ENCODE measurements at regions not wholly inside any gene's neighbourhood (a gene's known extent, or its start where the extent isn't known, plus 50 kb on each side); places are given as distances from the start of the nearest gene placed in this dataset.

- Histone ChIP-seq H3K4me3 (no peak overlapping the region), H4K20me1 (ENCODE audit: control insufficient read depth, insufficient read depth) (no peaks in the 10 kb centered on the region), H3K36me3 (ENCODE audit: control insufficient read depth in 2 of 2, insufficient read depth in 2 of 2, low read length in 1 of 2) (no peaks in the 10 kb centered on the region), H3K27me3 (replicated peaks in 1 of 2; ENCODE audit: control insufficient read depth in 2 of 2, insufficient read depth in 2 of 2, low read length in 1 of 2) (no peaks in the 10 kb centered on the region), H3K4me2 (ENCODE audit: control insufficient read depth, insufficient read depth) (no peak overlapping the region), H3K79me2 (ENCODE audit: control insufficient read depth, insufficient read depth, low read length) (no peaks in the 10 kb centered on the region), H3K9ac (ENCODE audit: control insufficient read depth, insufficient read depth, low read length) (no peak overlapping the region), H3K4me1 (ENCODE audit: control insufficient read depth, insufficient read depth, low read length) (no peaks in the 10 kb centered on the region), H3K9me3 (replicated peaks; ENCODE audit: control insufficient read depth, insufficient read depth, low read length) (no peaks in the 10 kb centered on the region), H2AFZ (ENCODE audit: control insufficient read depth, low read depth, low read length) (no peak overlapping the region), H3K27ac (ENCODE audit: control insufficient read depth, insufficient read depth) (no peak overlapping the region)
- intact Hi-C loops (cut with micrococcal nuclease; ENCODE audit: unreplicated experiment) (no loop called here), in situ Hi-C loops (cut with MboI) (no loop called here)
- SMC1A ChIA-PET (ENCODE audit: uncharacterized antibody, unreplicated experiment): no interaction called here
- no peak for ATAC-seq
- no peak for TF ChIP-seq GATAD2B (conservative IDR thresholded peaks at IDR 0.05; ENCODE audit: low read depth)
- TF ChIP-seq IRF5 (IDR thresholded peaks at IDR 0.05; ENCODE audit: borderline replicate concordance): no peak
- no peak for TF ChIP-seq POLR2AphosphoS2 (IDR thresholded peaks at IDR 0.05; ENCODE audit: low read depth, low read length)
- TF ChIP-seq TCF12 (IDR thresholded peaks at IDR 0.05; ENCODE audit: low read depth, low read length): no peak
- TF ChIP-seq SREBF2 (IDR thresholded peaks at IDR 0.05; ENCODE audit: low read length): no peak
- no peak for TF ChIP-seq MYC (IDR thresholded peaks at IDR 0.05; ENCODE audit: insufficient read depth, insufficient read length, insufficient replicate concordance, low read length, severe bottlenecking)
- no peak for TF ChIP-seq RB1 (IDR thresholded peaks at IDR 0.05; ENCODE audit: borderline replicate concordance)
- TF ChIP-seq HDAC6 (IDR thresholded peaks at IDR 0.05; ENCODE audit: unreplicated experiment): no peak
- TF ChIP-seq POLR2A (IDR thresholded peaks at IDR 0.05; ENCODE audit: low read depth, low read length): no peak
- TF ChIP-seq EED (IDR thresholded peaks at IDR 0.05; ENCODE audit: low read depth): no peak
- no peak for TF ChIP-seq MAX (IDR thresholded peaks at IDR 0.05; ENCODE audit: low read depth, low read length)
- no peak for TF ChIP-seq ASH2L (IDR thresholded peaks at IDR 0.05; ENCODE audit: borderline replicate concordance, low read depth)
- TF ChIP-seq EGR1 (IDR thresholded peaks at IDR 0.05; ENCODE audit: borderline replicate concordance in 1 of 2, low read depth in 2 of 2, low read length in 2 of 2): no peak
- no peak for DNase-seq (ENCODE audit: low read depth, low spot score)
- CTCF ChIA-PET: interaction anchor here (0.6 kb wide), 1 partner anchor 21 kb away, joined by 3 read pairs; no protein-coding TSS in a partner anchor
- POLR2A ChIA-PET: interaction anchor here (0.6 kb wide), 1 partner anchor 10 kb away, joined by 3 read pairs; no protein-coding TSS in a partner anchor
- BruUV-seq (replicated peaks): no TSS peak
- WGBS (ENCODE audit: insufficient coverage, insufficient replicate concordance, low lambda C conversion rate, missing lambda C conversion rate): 33% methylated on average over 2 of the region's 2 CpGs
- FAIRE-seq: no peak
- RAD21 ChIA-PET (ENCODE audit: unreplicated experiment): no interaction called here
These were observed 385.6 kb downstream of the SLITRK6 start for GRCh38 chr13:85413664-85414063.
